NCI-H345 (cell line): ENCODE measurements at regions not wholly inside any gene's neighbourhood (a gene's known extent, or its start where the extent isn't known, plus 50 kb on each side); places are given as distances from the start of the nearest gene placed in this dataset.
A peak's percentile ranks its signal among the peaks of the same experiment; 100 is the strongest.

Source experiments
- DNase-seq: peaks from one replicate; lab custom pipeline; 2025; lab: John Stamatoyannopoulos, UW

DNA sequence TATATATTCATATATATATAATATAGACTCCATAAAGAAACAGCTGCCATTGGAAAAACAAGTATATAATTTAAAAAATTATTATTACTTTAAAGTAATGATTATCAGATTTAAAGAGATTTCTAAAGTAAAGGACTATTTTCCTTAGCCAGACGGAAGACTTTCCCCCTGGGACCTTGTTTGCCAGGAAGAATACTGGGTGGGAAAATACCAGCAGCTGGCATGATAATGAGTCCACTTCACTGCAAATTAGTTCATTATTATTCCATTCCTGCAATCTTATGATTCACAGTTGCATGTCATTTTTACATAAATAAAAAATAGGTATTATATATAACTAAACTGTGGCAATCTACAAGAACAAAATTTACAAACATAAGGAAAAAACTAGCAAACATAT, 339.8 kb upstream of the CDH7 start:
- DNase-seq: no peak

GRCh38 chr18:65409261-65409660, 341.6 kb upstream of the CDH7 start:
- no peak for DNase-seq

GRCh38 chr18:65403534-65403933, 347.3 kb upstream of the CDH7 start:
- DNase-seq: no peak

- DNase-seq: no peak
These were observed 351.7 kb upstream of the CDH7 start for GRCh38 chr18:65399091-65399490.

DNA sequence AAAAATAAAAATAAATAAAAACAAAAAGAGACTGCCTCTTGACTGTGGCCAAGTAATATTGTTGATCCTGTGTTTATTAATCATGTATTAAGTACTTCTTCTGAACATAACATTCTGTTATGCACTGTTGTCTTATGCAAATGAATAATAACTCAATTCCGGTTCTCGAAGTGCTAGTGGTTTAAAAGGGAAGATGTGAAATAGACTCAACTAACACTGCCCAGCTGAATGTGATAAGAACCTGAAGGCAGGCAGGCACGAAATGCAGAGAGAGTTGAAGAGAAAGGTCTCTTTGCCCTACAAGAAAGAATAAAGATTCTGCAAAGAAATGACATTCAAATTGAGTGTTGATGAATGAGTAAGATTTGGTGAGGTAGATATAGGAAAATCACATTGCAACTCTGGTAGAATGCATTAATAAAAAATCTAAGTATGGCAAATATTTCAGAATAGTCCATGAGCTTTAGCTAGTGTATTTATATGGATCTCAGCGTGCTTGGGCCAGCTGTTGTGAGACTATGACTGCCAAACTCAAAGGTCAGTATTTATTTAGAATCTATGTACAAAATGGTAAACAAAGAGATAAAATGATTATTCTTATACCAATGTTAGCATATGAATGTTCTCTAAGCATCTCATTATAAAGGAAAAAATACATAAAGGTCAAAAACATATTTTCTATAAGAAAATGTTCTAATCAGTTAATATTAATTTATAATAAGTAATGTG, 352.3 kb upstream of the CDH7 start:
- DNase-seq: no peak

DNA sequence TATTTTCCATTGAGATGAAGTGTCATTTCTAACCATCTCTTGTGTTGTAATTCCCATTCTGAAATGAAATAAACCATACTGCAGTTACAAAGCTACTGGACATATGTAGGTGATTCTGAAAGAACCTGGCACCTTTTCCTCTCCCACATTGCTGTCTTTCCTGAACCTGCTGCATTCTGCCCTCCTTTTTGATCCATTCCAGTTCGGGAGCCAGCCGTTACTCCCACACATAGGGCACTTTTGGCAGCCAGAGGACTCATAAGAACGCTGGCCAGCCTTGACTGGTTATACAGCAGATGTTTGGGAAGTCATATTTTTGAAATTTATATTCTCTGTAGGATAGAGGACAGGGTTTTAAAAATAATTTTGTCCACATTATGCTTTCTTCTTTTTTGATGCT, 369.8 kb upstream of the CDH7 start:
- DNase-seq: no peak

DNA sequence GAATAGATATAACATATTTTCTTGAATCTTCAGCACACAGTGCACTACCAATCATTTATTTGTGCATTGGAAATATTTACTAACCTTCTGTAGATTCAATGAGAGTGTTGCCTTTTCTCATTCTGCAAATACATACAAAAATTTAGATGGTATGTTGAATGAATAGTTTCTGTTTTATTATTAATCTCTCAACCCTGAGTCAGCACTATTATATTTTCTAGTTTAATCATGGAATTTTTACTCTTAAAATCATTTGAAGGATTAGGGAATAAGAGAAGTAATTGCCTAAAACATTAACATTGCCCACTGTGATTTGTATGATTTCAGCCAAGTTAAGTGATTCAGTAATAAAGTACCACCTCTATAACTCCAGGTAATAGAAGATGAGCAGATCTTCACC, 370.2 kb upstream of the CDH7 start:
- DNase-seq: no peak

DNA sequence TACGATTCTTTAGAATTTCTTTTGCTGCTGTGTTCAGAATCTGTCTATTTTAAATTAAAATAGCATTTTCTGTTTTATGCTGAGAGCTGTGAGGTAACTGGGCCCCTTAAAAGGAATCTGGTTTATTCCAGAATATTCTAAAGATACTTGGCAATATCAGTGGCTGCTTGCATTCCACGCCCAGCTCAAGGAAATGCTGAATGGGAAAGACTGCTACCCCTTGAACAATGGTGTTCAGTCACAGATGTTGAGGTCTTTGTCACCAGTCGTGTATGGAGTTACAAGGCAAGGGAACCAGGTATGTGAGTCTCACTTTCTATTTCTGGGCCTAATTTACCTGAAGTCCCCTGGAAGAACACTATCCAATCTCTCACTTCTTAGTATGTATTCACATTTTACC, 377.9 kb upstream of the CDH7 start:
- no peak for DNase-seq

- no peak for DNase-seq
These were observed 385.4 kb upstream of the CDH7 start for GRCh38 chr18:65365245-65365980.

GRCh38 chr18:65363911-65364632, 386.7 kb upstream of the CDH7 start:
- DNase-seq: no peak

- no peak for DNase-seq
These were observed 387.8 kb upstream of the CDH7 start for GRCh38 chr18:65363011-65363410.

DNA sequence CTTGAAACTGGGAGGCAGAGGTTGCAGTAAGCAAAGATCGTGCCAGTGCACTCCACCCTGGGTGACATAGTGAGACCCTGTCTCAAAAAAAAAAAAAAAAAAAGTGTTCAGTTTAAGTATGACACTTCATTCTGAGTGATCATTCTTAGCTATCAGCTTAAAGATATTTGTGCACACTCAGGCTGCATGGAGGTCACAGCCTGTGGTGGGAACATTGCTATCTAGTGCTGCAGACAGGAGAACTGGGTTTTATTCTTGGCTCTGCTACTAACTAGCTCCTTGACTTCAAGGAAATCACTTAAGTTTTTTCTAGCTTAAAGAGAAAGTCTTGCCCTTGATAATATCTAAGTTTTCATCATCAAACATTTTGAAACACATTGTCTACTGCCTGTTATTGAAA, 391.3 kb upstream of the CDH7 start:
- DNase-seq: no peak

- no peak for DNase-seq
These were observed 392.5 kb upstream of the CDH7 start for GRCh38 chr18:65358306-65358705.

DNA sequence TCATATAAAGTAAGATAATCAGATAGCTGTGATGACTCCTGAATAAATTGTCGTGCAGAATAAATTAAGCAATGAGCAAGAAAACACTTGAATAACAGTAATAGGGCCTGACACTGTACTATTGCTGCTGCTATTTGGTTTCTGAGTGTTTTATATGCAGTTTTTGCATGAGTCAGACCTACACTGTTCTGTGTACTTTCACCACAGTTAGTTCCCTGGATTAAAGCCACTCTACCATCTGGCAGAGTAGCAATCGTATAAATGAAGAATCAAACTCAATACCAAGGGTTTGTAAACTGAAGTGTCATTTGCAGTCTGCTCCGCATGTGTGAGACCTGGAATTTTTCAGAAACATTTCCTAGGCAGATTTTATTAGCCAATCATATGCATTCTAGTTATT, 398.6 kb upstream of the CDH7 start:
- DNase-seq: peak; percentile 15

GRCh38 chr18:65349635-65350034, 401.2 kb upstream of the CDH7 start:
- DNase-seq: no peak

GRCh38 chr18:65347446-65347845, 403.4 kb upstream of the CDH7 start:
- no peak for DNase-seq

GRCh38 chr18:65346086-65346485, 404.7 kb upstream of the CDH7 start:
- DNase-seq: no peak

- DNase-seq: no peak
These were observed 407.2 kb upstream of the CDH7 start for GRCh38 chr18:65343571-65343970.

DNA sequence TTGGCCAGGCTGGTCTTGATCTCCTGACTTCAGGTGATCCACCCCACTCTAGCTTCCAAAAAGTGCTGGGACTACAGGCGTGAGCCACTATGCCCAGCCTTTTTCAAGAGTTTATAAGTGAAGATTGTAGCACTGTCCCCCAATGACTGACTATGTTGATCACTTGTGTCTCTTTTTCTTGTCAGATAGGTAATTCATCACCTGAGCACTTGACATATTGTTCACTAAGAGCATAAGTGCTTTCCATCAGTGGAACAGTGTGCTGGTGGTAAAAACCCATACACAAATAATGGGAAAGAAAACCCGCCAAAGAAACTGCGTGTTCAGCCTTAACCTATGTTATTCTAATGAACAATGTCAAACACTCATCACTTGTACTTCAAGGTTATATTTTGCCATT, 414.4 kb upstream of the CDH7 start:
- DNase-seq: no peak

- no peak for DNase-seq
These were observed 421.8 kb upstream of the CDH7 start for GRCh38 chr18:65329010-65329409.

DNA sequence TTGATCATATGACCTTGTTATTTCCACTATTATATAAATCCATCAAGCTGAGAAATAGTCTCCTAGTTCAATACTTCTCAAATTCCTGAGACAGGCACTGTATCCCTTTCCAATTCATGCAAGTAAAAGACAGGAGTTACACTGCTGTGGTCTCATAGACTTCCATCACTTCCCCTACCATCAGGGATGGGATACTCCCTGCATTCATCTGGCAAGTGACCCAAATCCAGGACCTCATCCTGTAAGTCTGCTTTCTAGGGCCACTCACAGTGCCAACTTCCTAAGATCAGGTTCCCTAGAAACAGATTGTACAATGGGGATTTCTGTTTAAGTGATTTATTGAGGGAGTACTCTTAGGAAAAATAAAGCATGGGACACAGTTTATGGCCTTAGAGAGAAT, 424.0 kb upstream of the CDH7 start:
- no peak for DNase-seq

- no peak for DNase-seq
These were observed 427.9 kb upstream of the CDH7 start for GRCh38 chr18:65322895-65323294.

DNA sequence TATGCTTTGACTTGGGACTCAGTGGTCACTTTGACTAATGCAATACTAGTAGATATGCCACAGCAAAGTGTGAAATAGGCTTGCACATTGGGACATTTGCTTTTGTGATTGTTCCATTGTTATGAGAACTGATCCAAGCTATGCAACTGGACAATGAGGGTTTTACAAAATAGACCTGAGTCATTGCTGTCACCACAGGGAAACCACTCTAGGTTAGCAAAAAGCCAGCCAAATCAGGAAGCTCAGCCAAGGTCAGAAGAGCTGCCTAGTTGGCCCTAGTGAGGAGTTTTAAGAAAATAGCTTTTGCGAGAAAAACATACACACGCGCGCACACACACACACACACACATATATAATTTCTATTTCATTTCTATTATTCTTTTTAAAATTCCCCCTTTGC, 452.4 kb upstream of the CDH7 start:
- no peak for DNase-seq
